22Rv1 (cell line): ENCODE measurements at regions not wholly inside any gene's neighbourhood (a gene's known extent, or its start where the extent isn't known, plus 50 kb on each side); places are given as distances from the start of the nearest gene placed in this dataset.

Experiments
- ZFX ChIP-seq: fragments of 450-650 bp; IDR thresholded peaks from 2 replicates; pipeline ENCODE4 v1.6.1; 2017; ENCODE audit warnings: antibody characterized with exemption, borderline replicate concordance
- TF ChIP-seq, protein P1 (sequence below): fragments of 450-650 bp; IDR thresholded peaks from 2 replicates; pipeline ENCODE4 v1.5.1; 2017; ENCODE audit warnings: mild to moderate bottlenecking

DNA sequence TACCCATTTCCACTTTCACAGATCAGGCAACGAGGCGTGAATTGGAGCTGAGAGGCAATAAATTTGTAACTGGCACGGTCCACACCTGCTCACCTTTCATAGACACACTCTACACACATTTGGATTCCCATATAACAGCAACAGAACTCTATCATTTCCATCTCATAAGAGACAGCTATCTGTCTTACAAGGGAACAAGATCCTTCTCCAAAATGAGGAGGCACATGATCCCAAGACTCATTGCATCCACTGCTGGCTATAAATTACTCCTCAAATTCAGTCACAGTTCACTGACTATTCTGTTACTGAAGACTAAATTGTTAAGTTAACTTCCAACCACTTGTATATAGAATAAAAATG, 342.8 kb downstream of the MATN1 start:
- TF ChIP-seq, protein P1, sequence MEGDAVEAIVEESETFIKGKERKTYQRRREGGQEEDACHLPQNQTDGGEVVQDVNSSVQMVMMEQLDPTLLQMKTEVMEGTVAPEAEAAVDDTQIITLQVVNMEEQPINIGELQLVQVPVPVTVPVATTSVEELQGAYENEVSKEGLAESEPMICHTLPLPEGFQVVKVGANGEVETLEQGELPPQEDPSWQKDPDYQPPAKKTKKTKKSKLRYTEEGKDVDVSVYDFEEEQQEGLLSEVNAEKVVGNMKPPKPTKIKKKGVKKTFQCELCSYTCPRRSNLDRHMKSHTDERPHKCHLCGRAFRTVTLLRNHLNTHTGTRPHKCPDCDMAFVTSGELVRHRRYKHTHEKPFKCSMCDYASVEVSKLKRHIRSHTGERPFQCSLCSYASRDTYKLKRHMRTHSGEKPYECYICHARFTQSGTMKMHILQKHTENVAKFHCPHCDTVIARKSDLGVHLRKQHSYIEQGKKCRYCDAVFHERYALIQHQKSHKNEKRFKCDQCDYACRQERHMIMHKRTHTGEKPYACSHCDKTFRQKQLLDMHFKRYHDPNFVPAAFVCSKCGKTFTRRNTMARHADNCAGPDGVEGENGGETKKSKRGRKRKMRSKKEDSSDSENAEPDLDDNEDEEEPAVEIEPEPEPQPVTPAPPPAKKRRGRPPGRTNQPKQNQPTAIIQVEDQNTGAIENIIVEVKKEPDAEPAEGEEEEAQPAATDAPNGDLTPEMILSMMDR = peak; percentile 53
- no peak for TF ChIP-seq ZFX
